ENCODE measurements at regions not wholly inside any gene's neighbourhood (a gene's known extent, or its start where the extent isn't known, plus 50 kb on each side); places are given as distances from the start of the nearest gene placed in this dataset.

GRCh38 chr21:35458405-35458804, 409.3 kb upstream of the RUNX1 start:
- ChIA-PET CTCF (interaction anchor here (1.2 kb wide), 1 partner anchor 158 kb away, joined by 3 read pairs; no protein-coding TSS in a partner anchor), POLR2A (no interaction called here)
- Histone ChIP-seq H3K79me2 (ENCODE audit: control insufficient read depth, insufficient read depth, low read length) (no peaks in the 10 kb centered on the region), H3K4me1 (ENCODE audit: control insufficient read depth, extremely low read depth, insufficient read depth, low read length) (no peaks in the 10 kb centered on the region), H3K27me3 (ENCODE audit: control insufficient read depth in 2 of 2, insufficient read depth in 2 of 2, low read length in 2 of 2) (no peaks in the 10 kb centered on the region), H2AFZ (ENCODE audit: low read depth, low read length) (no peak overlapping the region), H4K20me1 (replicated peaks; ENCODE audit: control insufficient read depth, extremely low read depth, insufficient read depth, low read length) (no peaks in the 10 kb centered on the region), H3K9ac (replicated peaks; ENCODE audit: extremely low read depth, insufficient read depth, low read length) (no peak overlapping the region), H3K27ac (ENCODE audit: insufficient read depth, low read depth, low read length) (no peak overlapping the region), H3K4me3 (replicated peaks in 1 of 3; ENCODE audit: insufficient read depth in 1 of 3, low read depth in 1 of 3, low read length in 3 of 3) (no peak overlapping the region), H3K36me3 (ENCODE audit: control insufficient read depth in 2 of 2, extremely low read depth in 1 of 2, insufficient read depth in 2 of 2, low read length in 2 of 2) (no peaks in the 10 kb centered on the region), H3K9me3 (replicated peaks; ENCODE audit: control insufficient read depth, insufficient read depth, low read length) (no peaks in the 10 kb centered on the region), H3K4me2 (ENCODE audit: insufficient read depth, low read length) (no peak overlapping the region), H3K9me1 (replicated peaks; ENCODE audit: control insufficient read depth, extremely low read depth, insufficient read depth, low read length) (no peaks in the 10 kb centered on the region)
- TF ChIP-seq JUN (IDR thresholded peaks at IDR 0.05; ENCODE audit: borderline replicate concordance, insufficient read depth, insufficient read length, low read depth) (no peak), EZH2 (IDR thresholded peaks at IDR 0.05; ENCODE audit: borderline replicate concordance, low read depth, low read length, severe bottlenecking) (no peak), CTCF (IDR thresholded peaks at IDR 0.05; ENCODE audit: extremely low read depth in 1 of 2, insufficient read depth in 1 of 2, low read depth in 1 of 2, low read length in 2 of 2) (no peak), MAX (IDR thresholded peaks at IDR 0.05; ENCODE audit: insufficient read depth, insufficient read length) (no peak), MYC (IDR thresholded peaks at IDR 0.05; ENCODE audit: low read depth, low read length) (no peak), POLR2A (IDR thresholded peaks at IDR 0.05; ENCODE audit: low read depth, low read length) (no peak), FOS (IDR thresholded peaks at IDR 0.05; ENCODE audit: borderline replicate concordance, insufficient read depth, low read length) (no peak), GATA2 (IDR thresholded peaks at IDR 0.05; ENCODE audit: insufficient read depth, insufficient read length, low read depth, low read length) (no peak)
- intact Hi-C loops (cut with micrococcal nuclease): no loop called here
- BruUV-seq (replicated peaks): no TSS peak
- DNase-seq (ENCODE audit: low read depth, low spot score): no peak
- dilution Hi-C loops (cut with MboI; ENCODE audit: extremely low pct_ligation_motif_present, low sequenced_read_pairs): no loop called here
- no peak for FAIRE-seq

All from endothelial cell of umbilical vein (primary cell).